Inferior parietal cortex (tissue), 1 donor: ENCODE measurements at regions not wholly inside any gene's neighbourhood (a gene's known extent, or its start where the extent isn't known, plus 50 kb on each side); places are given as distances from the start of the nearest gene placed in this dataset.
A peak's percentile ranks its signal among the peaks of the same experiment; 100 is the strongest.

Source experiments
- DNase-seq: peaks from one replicate; pipeline ENCODE4 v3.0.0-alpha.2; 2016; ENCODE audit errors: extremely low spot score

DNA sequence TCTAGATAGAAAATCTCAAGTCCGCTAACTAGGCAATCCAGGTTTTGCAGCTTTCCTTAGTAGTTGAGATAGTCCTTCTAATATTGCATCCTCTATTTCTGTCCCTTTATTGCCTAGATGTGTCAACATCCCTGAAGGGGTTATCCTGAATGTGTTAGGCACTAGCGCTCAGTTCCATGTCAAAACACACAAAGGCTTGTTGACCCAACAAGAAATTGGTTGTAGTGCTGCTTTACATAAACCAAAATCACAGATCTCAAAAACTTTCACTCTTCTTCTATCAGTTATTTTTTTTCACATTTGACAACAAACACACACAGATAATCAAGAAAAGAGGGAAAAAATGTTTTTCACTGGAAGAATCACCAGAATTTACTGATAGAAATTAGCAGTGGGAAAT lies 51.4 kb upstream of the SOX2 start:
- no peak for DNase-seq

DNA sequence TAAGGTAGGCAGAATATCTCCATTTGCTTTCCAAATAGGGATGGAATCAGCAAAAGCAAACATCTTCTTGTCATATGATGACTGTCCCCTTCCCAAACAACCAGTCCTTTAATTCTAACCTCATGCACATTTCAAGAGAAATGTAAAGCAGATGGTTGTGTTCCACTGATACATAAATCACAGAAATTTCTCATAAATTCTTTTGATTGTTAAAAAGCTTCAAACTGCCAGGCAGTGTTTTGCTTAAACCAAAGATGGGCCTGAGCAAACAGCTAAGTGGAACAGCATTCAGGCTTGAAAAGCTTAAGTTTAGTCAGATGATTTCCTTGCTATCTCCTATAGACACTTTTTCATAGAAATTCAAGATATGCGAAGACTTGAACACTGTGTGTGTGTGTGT lies 74.3 kb upstream of the SOX2 start:
- DNase-seq: no peak

DNA sequence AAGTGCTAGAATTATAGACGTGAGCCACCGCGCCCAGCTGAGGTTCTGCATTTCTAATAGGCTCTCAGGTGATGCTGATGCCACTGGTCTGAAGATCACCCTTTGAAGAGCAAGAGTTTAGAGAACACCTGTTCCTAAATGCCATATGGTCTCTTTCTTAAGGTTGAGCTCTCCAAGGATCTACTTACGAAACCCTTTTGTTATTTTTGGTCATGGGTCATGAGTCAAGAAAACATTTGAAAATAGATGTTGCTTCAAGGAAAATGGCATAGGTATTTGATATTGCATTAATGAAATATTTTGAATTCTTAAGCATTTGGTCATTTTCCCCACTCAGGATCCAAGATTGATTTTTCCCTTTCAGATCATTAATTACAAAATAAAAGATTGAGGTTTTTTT lies 74.7 kb upstream of the SOX2 start:
- DNase-seq: no peak

DNA sequence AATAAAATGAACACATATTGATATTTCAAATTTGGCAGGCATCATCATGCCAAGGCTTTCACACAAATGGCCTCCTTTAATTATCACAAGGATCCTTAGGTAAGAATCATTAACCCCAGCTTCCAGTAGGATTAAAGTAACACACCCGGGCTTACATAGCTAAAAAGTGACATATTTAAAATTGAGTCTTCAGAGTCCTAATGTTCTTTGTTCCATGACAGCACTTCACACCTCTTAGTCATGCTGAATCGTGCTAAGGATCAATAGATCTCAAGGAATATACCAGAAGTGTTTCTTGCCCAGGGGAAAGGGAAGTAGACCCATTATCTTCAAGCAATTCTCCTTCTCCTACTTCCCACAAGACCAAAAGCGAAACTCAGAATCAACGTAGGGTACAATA lies 76.6 kb upstream of the SOX2 start:
- no peak for DNase-seq

DNA sequence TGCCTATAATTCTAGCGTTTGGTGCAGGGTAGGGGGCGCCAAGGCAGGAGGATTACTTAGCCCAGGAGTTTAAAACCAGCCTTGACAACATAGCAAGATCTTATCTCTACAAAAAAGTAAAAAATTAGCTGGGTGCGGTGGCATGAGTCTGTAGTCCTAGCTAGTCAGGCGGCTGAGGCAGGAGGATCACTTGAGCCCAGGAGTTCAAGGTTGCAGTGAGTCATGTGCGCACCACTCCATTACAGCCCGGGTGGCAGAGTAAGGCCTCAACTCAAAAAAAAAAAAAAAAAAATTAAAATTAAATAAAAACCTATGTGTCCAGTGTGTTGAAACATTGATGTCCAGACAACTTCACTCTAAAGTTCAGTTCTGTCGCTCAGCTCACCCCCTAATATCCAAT lies 78.2 kb upstream of the SOX2 start:
- DNase-seq: no peak

DNA sequence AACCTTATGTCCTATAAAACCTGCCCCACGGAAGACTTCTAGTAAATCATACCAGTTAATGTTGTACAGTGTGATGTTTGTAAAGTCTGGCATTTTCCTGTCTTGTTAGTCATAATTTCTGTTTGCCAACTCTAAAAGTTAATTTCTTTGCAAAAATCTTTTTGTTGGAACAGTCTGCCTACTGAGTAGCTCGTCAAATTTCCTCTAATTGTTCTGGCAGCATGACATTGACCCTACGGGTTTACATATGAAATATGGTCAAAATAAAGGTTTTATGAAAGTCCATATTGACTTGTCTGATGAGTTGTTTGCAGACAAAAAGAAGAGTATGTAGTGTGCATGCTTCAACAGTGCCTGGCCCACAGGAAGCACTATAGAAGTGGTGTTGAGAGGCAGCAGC lies 79.8 kb upstream of the SOX2 start:
- no peak for DNase-seq

DNA sequence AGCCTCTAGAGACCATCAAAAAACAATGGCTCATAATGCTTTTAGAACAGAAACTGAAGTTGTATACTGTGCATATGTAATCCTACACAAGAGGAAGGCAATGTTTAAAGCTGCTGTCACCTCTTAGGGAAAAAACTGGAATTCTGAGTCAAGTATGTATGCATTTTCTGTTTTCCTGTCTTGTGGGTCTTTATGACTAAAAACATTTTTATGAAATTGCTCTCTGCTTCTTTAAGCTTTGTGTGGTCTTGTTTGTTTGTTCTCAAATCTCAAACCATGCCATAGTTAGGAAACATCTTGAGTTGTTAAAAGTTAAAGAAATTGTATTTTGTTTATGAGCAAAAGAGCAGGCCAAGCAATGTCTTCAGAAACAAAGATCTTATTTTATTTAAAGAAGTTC lies 80.9 kb upstream of the SOX2 start:
- no peak for DNase-seq

DNA sequence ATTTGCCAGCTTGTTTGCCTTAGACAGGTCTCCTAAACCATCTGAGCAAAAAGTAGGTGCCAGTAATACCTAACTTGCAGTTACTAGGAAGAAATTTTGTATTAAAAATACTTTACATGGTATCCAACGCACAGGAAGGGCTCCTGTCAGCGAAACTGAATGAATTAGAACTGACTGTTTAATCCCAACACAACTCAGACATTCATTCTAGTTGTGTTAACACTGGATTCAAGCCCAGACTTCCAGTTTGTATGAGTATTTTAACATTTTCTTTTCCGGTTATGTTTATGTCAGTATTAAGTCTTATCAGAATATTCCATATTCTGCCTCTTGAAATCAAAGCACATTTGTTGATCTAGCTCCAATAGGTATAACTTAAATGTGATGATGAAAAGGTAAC lies 82.0 kb upstream of the SOX2 start:
- DNase-seq: peak; percentile 42

DNA sequence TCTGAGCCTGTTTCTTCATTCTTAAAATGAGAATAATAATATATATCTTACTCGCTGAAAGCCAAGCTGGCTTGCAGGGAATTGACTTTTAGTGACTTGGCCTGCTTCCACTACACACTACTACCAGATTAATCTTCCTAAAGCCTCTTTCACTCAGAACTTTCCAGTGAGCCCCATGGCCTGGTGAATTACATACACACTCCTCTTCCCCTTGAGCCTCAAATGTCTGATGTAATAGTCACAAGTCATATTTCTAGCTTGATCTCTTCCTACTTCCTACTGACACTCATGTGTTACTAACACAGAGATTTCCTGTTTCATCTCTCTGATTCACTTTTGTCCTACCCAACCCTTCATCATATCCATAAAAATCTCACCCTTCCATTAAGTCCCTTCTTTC lies 82.7 kb upstream of the SOX2 start:
- no peak for DNase-seq

DNA sequence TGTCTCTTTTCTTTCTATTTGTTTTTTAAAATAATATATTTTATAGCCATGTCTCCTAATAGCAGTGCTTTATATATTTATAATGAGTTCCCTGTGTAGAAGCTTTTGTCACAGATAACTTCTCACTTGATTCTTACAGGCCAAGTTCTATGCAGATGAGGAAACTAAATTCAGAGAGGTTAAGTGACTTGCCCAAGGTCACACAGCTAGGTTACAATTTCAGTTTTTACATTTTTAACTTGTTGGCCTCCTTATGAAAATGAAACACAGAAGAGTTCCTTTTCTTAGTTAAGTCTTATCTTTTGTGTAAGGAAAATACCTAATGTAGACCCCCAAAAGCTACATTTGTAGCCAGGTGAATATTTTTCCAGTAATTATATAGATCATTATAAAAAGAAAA lies 83.3 kb upstream of the SOX2 start:
- DNase-seq: no peak

DNA sequence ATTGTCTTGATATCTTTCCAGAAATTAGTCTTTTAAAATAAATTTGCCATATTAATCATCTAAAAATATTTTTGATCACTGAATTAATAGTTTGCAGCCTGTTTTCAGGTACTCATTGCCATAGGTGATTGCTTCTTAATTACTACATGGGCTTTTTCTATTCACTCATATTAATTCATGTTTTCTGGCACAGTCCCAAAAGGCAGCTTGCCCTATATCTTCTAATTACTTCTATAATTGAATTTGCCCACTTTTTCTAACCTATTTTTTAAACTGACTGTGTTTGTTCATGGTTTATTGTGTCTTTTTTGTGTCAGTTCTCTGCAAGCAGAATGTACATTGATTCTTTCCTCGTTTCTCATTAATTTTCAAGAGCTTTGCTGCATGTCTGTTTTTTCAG lies 85.7 kb upstream of the SOX2 start:
- no peak for DNase-seq

DNA sequence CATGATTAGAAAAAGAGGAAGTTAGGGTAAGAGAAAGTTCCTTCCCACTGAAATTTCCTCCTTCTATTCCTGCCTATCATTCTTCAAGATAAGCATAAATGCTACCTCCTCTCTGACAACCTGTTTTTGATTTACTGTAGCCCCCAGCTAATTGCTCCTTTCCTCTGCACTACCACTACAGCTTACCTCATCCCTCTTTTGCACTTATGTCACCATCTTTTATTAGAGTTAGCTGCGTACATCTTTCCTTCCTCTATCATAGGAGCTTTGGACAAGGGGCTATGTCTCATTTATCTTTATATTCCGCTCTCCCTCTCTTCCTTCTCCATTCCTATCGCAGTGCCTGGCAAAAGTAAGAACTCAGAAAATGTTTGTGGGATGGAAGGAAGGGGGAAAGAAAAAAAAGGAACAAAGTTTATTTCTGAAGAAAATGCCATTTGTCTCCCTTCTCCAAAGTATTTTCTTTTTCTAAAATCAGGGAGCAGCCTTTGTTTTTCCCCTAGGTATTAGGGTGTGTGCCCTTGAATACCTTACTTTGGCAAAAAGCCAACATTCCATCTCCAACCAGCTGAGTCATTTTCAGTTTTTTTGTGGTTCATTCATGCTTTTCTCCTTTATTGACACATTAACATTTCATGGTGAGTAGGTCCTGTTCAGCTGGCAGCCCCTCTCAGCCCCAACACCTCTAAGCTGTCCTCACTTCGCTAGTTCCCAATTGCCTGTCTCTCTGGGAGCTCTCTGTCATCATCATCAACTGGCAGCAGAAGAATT lies 87.6 kb upstream of the SOX2 start:
- DNase-seq: no peak

DNA sequence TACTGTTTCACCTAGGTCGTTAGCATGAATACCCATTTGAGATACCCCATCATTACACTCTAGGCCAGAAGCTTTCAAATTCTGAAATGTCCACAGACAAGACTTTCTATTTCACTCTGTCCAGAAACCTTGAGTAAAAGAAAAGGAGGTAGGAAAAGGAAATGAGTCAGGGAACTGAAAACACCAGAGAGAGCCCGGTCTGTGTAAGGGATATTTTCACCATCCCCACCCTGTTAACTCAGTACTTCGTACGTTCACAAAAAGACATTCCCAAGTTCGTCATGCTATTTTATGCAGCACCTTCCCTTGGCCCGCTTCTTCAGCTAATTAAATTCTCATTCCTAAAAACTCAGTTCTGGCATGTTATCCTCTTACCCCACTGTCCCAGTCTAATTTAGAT lies 89.4 kb upstream of the SOX2 start:
- no peak for DNase-seq

DNA sequence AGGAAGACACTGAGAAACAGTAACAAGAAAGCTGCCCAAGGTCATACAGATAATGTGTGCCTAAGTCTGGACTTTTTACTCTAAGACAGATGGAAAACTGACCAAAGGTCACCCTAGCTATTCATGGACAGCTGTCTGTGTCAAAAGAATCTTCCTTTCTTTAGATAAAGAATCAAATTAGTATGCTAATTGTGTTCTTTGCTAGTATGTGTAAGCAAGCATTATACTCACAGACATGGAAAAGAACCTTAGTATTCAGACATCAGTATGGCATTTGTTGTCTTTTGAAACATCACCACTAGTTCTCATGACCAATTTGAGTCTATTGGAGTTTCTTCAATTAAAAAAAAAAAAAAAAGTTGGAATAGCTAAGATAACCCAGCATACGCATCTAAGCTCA lies 91.8 kb upstream of the SOX2 start:
- no peak for DNase-seq

DNA sequence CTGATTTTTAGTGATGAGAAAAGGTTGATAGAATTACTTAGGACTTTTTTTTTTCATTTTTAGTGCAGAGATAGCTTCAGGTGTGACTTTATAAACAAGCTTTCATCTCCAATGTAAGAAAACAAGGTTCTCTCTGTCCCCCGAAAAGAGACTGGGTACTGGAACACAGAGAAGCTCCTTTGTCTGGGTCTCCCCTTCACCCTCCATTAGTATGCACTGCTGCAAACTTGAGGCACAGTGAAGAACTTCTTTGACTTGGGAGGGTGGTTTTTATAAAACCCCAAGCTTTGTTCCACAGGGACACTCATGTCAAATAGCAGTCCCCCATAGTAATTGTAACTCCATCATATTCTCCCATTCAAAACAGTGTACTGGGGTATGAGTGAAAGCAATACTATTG lies 93.5 kb upstream of the SOX2 start:
- DNase-seq: peak; percentile 49

DNA sequence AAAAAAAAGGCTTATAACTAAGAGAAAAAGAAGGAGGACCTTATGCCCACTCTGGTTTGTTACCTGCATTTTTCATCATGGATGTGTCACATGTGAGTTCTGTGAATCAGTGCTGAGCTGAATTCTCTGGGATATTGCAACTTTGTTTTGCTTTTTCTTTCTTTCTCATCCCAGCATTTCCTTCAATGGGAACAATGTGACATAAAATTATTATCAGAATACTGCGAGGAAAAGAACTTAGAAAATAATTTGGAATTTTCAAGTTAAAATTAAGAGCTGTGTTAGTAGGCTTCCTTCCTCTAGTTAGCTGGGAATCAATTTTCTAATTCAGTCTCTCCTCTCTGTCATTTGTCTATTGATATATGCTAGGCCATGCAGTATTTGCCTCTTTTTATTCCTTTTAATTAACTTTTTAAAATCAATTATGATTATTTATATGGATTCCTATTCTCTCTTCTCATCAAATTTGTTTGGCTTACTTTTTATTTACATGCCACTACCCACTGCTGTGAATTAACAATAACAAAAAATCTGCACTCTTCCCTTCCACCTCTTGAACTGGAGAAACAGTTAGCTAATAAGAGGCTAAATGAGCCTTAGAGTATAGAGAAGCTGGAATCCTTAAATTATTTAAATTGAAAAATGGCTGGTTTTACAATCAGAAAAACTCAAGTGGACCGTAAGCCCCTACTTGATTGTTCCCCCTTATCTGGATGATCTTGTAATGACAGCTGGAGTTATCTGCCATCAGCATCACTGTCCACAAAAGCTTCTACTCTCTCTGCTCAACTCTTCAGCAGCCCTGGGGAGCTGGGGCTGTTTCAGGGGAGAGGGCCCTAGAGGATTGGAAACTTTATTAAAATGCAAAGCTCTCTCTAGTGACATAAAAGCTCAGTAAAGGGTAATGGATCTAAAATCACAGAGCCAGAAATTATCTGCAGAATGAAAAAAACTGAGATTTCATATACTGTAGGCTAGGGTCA lies 95.3 kb upstream of the SOX2 start:
- DNase-seq: no peak

DNA sequence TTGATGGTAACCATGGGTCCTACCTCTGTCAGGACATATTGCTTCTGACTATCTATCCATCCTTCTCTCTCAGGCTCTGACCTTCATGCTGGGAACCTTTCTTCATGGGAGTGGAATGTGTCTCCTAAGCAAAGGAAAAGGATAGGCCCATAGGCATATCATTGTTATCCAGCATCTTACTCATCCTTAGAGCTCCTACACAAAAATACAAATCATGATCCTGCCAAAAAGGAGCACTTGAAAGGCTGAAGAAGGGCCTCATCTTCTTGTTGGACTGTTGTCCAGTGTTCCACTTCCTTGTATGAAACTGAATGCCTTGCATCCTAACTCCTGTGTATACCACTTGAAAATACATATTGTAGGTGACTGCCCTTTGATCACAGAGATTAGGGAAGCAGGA lies 96.1 kb upstream of the SOX2 start:
- no peak for DNase-seq

DNA sequence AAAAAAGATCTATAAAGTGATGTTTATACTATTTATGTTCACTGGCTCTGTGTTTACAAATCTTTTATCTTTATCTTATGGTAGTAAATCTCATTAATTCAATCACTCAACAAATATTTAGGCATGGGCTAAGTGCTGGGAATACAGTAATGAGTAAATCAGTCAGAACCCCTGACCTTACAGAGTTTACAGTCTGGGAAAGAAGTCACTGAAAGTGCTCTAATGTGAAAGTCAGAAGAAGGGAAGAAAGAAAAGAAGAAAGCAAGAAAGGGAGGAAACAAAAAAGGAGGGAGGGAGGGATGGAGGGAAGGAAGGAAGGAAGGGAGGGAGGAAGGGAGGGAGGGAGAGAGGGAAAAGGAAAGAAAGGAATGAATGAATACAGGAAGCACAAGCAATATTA lies 96.8 kb upstream of the SOX2 start:
- no peak for DNase-seq

DNA sequence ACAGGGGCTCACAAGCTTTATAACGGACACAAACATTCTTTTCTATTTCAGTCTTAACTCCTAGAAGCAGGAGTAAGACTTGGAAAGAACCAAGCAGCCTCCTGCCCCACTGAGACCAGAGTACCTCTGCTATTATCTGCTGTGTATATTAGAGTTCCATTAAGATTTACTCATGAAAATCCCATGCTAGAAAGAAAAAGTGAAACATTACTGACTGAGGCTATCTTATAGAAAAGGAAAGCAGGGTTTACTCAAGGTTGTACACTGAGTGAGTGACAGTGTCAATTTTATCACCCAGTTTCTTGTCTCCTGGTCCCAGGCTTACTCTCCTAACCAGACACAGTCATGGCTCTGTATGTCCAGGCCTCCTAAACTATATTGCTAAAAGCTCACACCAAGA lies 97.9 kb upstream of the SOX2 start:
- DNase-seq: peak; percentile 48

DNA sequence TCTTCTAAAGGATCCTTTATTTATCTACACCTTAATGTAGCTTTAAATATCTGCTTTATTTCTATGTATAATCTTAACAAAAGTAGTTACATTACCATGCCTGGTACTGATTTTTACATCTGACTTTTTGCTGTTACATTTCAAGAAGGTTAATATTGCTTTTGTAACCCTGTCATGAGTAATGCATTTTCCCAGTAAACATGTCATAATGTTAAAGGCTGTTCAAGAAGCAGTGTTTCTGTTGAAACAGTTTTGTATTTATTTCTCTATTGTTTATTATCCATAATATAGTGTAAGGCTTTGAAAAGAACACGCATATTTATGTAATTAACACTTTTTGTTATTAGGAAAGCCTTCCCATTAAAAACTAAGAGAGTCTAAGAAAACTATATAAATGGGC lies 98.5 kb upstream of the SOX2 start:
- DNase-seq: no peak

DNA sequence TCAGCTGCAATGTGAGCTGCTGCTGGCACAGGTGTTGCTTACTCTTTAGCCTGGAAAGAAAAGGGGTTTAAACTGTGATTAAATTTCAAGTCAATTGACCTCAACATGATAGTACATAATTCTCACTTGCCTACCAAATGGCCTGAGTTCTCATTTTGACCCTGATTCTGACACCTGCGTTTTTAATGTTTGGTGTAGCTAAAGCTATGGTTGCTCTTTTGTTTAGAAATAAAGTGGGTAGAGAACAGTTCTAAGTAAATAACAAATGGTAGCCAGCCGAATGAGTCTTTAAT lies 100.8 kb upstream of the SOX2 start:
- peak; percentile 34 for DNase-seq

DNA sequence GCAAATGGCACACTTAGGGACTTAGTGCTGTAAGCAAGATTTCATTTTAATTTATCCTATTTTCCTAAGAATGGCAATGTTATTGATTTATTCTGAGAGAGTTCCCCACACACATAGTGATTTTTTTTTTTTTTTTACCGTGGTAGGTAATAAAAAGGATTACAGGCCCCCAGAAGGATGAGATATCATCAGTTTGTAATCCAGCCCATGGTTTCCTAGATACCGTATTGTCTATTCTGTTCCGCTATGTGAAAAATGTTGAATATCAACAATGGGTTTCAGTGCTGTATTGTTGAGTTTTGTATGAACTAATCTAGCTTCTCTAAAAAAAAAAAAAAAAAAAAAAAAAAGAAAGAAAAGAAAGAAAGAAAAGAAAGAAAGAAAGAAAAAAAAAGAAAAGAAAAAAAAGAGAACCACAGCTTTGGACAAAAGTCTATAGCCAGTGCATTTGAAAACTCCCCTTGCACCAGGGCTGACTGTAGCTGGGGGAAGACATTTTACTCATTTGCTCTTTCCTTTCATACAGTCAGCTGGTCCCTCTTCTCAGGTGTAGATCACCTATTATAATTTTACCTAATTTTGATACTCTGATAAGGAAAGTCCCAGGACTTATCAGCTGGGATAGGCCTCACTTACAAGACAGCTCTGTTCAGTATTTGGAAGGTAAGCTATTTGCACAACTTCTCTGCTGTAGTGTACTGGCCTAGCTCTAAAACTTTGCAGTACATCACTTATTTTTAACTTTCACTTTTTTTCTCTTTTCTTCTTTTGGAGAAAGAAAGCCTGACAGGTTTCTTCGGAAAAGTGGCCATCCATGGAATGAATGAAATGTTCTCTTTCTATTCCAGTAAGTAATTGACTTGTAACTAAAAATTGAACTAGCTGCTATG lies 101.4 kb upstream of the SOX2 start:
- DNase-seq: peak; percentile 40
